ENCODE measurements at regions not wholly inside any gene's neighbourhood (a gene's known extent, or its start where the extent isn't known, plus 50 kb on each side); places are given as distances from the start of the nearest gene placed in this dataset.

GRCh38 chrX:1860936-1861594 lies 246.2 kb downstream of the ASMT start:
- Histone ChIP-seq H3K4ac (replicated peaks; ENCODE audit: insufficient read length, low read depth, low read length) (no peak overlapping the region), H3K9me3 (ENCODE audit: insufficient read depth in 2 of 2, low read depth in 1 of 2, low read length in 1 of 2) (no peaks in the 10 kb centered on the region), H2BK12ac (ENCODE audit: low read depth, low read length) (0 out of 2 replicates have a peak overlapping the region, but pooled peaks have one; percentile 71), H3K23me2 (ENCODE audit: low read depth, low read length) (no peaks in the 10 kb centered on the region), H4K8ac (ENCODE audit: extremely low read depth, insufficient read depth, low read length) (no peak overlapping the region), H3K79me1 (ENCODE audit: low read depth, low read length) (no peaks in the 10 kb centered on the region), H3K4me2 (ENCODE audit: insufficient read depth in 1 of 2, low read depth in 2 of 2, low read length in 2 of 2) (no peak overlapping the region), H3K27ac (ENCODE audit: low read depth, low read length) (no peak overlapping the region), H3K23ac (ENCODE audit: insufficient read length) (no peak overlapping the region), H3K36me3 (ENCODE audit: control insufficient read depth in 2 of 4, insufficient read depth in 4 of 4, low read length in 3 of 4) (no peaks in the 10 kb centered on the region), H2AFZ (ENCODE audit: low read length) (no peak overlapping the region), H3K27me3 (replicated peaks in 1 of 4; ENCODE audit: control insufficient read depth in 3 of 4, extremely low read depth in 1 of 4, insufficient read depth in 3 of 4, low read length in 3 of 4) (no peaks in the 10 kb centered on the region), H3K4me3 (ENCODE audit: extremely low read depth in 1 of 4, insufficient read depth in 2 of 4, low read depth in 3 of 4, low read length in 4 of 4) (no peak overlapping the region), H2BK15ac (ENCODE audit: low read length) (no peak overlapping the region), H4K20me1 (replicated peaks in 1 of 2; ENCODE audit: control insufficient read depth in 1 of 2, insufficient read depth in 2 of 2, low read length in 2 of 2) (no peaks in the 10 kb centered on the region), H3K4me1 (replicated peaks in 1 of 4; ENCODE audit: control insufficient read depth in 3 of 4, insufficient read depth in 4 of 4, low read length in 3 of 4) (no peaks in the 10 kb centered on the region), H3K14ac (ENCODE audit: insufficient read length) (no peak overlapping the region), H2BK20ac (ENCODE audit: low read length) (no peak overlapping the region), H3K56ac (replicated peaks; ENCODE audit: insufficient read length, low read depth, low read length) (no peak overlapping the region), H2BK120ac (replicated peaks; ENCODE audit: low read depth, low read length) (no peak overlapping the region), H4K91ac (replicated peaks; ENCODE audit: insufficient read length, low read length) (no peak overlapping the region), H3K18ac (ENCODE audit: extremely low read depth, low read length) (no peak overlapping the region; the same call in 1 of the 2 replicates), H2AK5ac (ENCODE audit: low read depth, low read length) (no peak overlapping the region), H2BK5ac (ENCODE audit: low read depth, low read length) (no peak overlapping the region), H3K79me2 (ENCODE audit: control insufficient read depth in 1 of 2, insufficient read depth in 2 of 2, low read length in 2 of 2) (no peaks in the 10 kb centered on the region), H4K5ac (ENCODE audit: insufficient read length, low read depth, low read length) (no peak overlapping the region), H3K9ac (replicated peaks in 1 of 4; ENCODE audit: extremely low read depth in 1 of 4, low read depth in 3 of 4, low read length in 3 of 4) (no peak overlapping the region)
- POLR2A ChIA-PET (ENCODE audit: partially characterized antibody): no interaction called here
- 91% methylated on average over 18 of the region's 18 CpGs; no CpG with 5 or more reads in 1 of the 2 experiments for WGBS, 2 experiments (ENCODE audit: extremely low coverage in 1 of 2, insufficient coverage in 1 of 2, insufficient read length in 1 of 2, insufficient replicate concordance in 2 of 2, low coverage in 1 of 2, low lambda C conversion rate in 2 of 2, missing lambda C conversion rate in 1 of 2)
- DNase-seq (ENCODE audit: low read depth in 1 of 2, low spot score in 2 of 2): no peak
- CTCF ChIA-PET (ENCODE audit: partially characterized antibody): no interaction called here
- no peak for FAIRE-seq
- TF ChIP-seq YY1 (IDR thresholded peaks at IDR 0.05; ENCODE audit: low read depth, low read length) (no peak), CTBP2 (IDR thresholded peaks at IDR 0.05; ENCODE audit: borderline replicate concordance, insufficient read depth, insufficient read length, low read length) (no peak), CEBPB (IDR thresholded peaks at IDR 0.05; ENCODE audit: low read depth, low read length) (no peak), RAD21 (IDR thresholded peaks at IDR 0.05 in 1 of 2, conservative IDR thresholded peaks at IDR 0.05 in 1 of 2; ENCODE audit: low read depth in 2 of 2, low read length in 2 of 2) (no peak), TCF12 (IDR thresholded peaks at IDR 0.05; ENCODE audit: low read depth, low read length) (no peak), RFX5 (IDR thresholded peaks at IDR 0.05; ENCODE audit: borderline replicate concordance, low read depth, low read length) (no peak), SAP30 (IDR thresholded peaks at IDR 0.05; ENCODE audit: insufficient read depth, insufficient replicate concordance, low read length) (no peak)

Data from H1 (cell line).